GM18873 (cell line): ENCODE measurements at regions not wholly inside any gene's neighbourhood (a gene's known extent, or its start where the extent isn't known, plus 50 kb on each side); places are given as distances from the start of the nearest gene placed in this dataset.
"Not testable (repeated sequence)": the region's sequence is repeated elsewhere in the genome, so short reads cannot be mapped to it uniquely, and the experiment has no call there.

ENCODE experiments used
- ATAC-seq: cut with Tn5 transposase; IDR thresholded peaks from one replicate; pipeline ENCODE4 v1.9.1; 2021; ENCODE audit warnings: mild to moderate bottlenecking, moderate library complexity, moderate number of reproducible peaks; ENCODE audit not compliant: unreplicated experiment, low FRiP score

DNA sequence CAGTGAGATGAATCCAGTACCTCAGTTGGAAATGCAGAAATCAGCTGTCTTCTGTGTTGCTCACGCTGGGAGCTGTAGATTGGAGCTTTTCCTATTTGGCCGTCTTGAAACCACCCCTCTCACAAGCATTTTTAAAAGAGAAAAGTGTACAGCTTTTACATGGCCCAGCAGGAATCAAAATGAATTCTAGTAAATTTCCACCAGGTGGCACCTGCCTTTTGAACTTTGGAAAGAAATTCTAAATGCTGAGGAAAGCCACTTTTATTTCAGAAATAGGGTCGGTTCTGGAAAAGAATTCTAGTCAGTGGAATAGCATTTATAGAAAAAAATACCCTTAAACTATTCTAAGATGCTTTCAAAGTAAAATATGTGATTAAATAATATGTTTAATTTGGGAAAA lies 647.8 kb downstream of the CD109 start:
- no peak for ATAC-seq

DNA sequence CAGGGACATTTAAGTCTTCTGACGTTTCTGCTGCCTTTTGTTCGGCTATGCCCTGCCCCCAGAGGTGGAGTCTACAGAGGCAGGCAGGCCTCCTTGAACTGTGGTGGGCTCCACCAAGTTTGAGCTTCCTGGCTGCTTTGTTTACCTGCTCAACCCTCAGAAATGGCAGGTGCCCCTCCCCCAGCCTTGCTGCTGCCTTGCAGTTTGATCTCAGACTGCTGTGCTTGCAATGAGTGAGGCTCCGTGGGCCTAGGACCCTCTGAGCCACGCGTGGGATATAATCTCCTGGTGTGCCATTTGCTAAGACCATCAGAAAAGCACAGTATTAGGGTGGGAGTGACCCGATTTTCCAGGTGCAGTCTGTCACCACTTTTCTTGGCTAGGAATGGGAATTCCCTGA lies 647.3 kb downstream of the CD109 start:
- ATAC-seq: not testable (repeated sequence)

DNA sequence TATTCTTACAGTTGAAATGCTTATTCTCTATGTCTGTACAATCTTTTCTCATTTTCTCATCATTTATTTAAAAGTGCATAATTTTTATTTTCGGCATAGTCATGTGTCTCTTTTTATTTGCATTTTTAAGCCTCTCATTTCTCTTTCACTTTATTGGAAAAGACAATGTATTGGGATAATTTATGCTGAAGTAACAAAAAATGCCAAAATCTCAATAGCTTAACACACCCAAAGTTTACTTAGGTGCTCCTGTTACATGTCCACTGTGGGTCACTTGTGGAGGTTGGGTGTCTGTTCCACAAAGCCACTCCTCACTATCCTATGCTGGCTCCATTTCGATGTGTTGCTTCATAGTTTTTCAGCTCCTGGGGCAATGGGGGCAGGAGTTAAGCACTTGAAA lies 638.7 kb downstream of the CD109 start:
- no peak for ATAC-seq

DNA sequence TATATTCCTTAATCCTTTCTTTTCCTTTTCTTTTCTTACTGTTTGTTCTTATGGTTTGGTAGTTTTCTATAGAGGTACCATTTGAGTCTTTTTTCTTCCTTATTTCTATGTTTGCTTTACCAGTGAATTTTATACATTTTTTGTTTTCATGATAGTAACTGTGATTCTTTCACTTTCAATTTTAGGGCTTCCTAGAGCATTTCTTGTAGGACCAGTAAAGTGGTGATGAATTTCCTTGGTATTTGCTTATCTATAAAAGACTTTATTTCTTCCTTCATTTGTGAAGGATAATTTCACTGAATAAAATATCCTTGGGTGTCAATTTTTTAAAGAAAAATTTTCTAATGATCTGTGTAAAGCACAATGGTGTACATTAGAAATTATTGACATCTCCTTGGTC lies 637.4 kb downstream of the CD109 start:
- ATAC-seq: no peak

DNA sequence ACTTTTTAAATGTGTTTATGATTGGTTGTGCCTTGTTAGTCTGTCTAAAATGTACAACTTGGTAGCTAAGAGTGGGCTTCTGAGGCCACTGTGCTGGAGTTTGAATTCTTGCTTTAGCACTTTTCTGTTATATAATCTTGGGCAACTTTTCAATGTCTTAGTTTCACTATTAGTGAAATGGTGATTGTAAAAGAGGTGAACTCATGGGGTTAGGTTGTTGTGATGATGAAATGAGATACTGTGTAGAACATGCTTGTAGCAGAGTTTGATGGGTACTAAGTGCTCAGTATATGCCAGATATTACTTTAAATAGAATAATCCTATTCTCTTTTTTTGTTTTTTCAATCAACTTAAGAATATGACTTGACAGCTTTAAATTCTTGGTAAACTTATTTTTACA lies 624.7 kb downstream of the CD109 start:
- no peak for ATAC-seq

DNA sequence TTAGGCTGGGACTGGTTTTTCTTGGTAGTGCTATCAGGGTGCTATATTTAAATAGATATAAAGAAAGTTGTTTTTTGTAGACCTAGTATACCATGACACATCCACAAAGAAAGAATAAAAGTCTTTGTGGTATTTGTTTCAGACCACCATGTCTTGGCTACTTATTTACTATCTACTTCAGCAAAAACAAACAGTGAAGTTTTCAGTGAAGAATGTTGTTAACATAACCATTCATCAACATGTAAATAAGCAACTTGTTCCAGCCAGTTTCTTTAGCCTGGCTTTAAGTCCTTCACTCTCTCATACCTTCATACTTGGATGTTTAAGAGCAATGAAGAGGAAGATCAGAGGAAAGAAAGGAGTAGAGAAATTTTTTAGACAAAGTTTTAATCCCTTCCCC lies 624.1 kb downstream of the CD109 start:
- no peak for ATAC-seq

DNA sequence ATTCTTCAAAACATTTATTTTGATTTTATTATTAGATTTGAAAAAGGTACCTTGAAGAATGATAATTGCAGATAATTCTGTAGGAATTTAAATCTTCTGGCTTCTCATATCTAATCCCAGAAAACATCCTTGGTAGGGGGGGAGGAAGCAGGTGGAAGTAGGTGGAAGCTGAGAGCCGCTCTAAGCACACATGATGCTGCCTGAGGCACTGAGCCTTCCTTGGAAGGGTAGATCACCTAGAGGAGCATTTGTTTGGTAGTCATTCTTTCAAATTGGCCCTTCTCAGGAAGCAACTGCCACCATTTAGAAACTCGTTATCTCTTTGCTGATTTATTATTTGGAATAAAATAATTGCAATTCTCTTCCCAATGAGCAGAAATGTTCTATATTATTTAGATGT lies 623.3 kb downstream of the CD109 start:
- ATAC-seq: no peak

DNA sequence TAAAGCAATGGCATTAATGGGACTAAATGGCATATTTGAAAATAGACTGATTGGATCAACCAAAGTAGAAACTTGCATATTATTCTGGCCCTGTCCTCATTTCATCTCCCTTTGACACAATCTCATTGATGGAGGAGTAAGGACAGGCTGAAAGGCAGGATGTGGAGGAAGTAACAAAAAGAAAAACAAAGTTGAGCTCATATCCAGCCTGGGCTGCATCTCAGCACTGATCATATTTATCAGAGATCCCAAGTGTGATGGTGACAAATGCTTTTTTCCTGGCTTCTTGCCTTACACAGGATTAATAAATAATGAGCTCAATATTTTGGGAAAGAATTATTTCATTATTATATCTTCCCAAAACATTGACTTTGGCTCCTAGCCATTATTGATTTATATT lies 622.7 kb downstream of the CD109 start:
- ATAC-seq: no peak

DNA sequence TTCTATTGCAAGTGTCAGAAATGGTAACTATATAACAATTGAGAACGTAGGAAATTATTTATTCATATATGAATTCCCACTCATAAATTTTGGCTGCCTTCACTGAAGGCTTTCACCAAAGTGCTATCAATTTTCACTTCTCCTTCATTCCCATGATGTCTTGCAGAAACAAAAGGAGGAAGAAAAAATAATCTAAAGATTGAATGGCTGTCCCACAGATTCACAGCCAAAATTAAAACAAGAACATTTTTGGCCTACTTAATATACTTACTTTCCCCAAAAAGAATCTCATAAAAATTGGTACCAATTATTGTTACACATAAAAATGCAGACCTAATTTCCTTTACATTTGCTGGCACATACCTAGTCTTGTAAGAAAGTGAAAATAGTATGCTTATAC lies 616.1 kb downstream of the CD109 start:
- no peak for ATAC-seq

DNA sequence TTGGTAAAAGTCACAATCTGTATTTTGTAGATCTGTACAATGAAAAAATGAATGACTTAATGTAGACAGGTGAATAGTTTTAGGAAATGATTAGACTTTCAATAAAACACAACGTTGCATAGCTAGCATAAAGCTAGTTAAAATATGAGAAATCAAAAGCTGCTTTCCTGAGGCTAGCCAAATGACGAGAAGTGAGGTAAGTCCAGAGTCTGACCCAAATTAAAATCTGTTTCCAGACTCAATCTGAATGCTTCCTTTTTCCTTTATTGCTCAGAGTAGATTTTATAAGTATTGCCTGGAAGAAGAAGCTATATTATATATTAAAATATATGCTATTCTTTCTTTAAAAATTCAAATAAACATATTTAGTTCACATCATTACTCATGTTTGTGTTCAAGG lies 615.4 kb downstream of the CD109 start:
- no peak for ATAC-seq

DNA sequence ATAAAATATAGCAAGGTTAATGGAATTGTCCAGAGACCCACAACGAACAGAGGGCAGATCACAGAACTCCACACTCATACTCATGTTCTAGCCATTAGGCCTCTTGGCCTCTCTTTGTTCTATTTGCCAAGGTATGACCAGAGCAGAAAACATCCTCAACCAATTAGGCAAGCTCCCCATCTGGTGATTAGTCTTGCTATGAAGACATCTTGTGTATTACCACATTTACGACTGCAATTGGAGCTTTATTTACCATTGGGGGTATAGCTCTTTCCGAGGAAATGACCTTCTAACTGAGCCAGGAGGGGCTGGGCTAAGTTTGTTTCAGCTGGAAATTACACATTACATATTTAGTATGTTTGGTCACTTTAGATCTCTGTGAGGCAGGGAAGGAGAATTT lies 593.9 kb downstream of the CD109 start:
- ATAC-seq: no peak

DNA sequence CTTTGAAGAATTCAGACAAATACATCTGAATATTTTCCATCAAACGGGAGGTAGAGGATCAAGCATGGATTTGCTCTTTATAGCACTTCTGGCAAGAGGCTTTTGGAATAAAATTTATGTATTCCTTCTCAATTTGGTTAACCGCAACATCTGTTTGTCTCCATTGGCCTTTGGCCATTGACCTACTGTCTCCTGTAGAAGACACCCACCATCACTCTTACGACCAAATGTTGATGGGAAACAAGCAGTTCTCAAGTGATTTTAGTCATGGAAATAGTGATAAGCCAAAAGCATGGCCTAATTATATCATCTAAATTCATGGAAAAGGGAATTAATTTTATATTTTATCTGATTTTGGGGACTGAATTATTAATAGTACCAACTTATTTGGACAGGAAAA lies 591.9 kb downstream of the CD109 start:
- ATAC-seq: no peak

DNA sequence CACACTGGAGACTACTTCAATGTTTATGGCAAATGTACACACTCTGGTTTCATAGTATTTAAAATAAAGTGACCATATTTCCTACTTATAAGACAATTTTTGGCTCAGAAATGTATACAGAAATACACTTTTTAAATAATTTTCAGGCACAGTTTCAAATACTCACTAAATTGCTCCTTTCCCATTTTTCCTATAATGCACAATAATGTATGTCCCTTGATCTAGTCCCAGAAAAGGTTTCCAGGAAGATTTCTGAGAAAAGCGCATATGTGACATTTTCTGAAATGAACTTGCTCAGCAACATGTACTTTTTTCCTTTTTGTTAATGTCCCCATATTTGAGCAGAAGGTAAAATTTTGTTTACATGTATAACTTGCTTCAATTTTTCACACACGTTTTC lies 591.4 kb downstream of the CD109 start:
- no peak for ATAC-seq

DNA sequence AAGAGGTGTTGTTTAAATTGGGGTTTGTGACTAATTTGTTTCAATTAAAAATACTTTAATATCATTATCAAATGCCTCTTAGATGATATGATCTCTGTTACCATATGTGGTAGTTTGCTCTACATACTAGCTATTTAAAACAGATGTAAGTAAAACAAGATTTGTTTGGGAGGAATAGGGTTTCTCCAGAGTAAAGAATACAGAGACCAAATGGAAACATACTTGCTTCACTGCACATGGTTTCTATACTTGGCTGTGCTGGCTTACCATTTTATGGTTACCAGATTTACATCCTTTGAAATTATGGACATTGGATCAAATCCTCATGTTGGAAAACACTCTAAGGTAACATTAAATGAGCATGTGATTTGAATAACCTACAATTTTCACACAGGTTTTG lies 588.3 kb downstream of the CD109 start:
- ATAC-seq: no peak

DNA sequence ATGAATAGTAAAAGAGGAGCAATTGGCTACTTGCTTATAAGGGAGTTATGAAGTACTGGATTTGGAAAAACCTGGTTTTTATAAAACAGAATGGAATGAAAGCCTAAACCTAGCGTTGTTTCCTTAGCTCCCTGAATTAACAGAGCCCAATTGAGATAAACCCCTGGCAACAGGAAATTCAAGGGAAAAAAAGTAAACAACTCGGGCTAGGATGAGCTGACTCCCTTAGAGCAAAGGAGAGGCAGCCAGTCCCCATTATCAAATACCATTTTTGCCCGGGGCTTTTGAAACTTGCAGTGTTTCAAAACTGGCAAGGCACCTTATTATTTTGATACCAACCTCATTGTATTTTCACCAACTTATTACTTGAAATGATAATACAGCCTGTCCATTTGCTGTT lies 587.5 kb downstream of the CD109 start:
- no peak for ATAC-seq

DNA sequence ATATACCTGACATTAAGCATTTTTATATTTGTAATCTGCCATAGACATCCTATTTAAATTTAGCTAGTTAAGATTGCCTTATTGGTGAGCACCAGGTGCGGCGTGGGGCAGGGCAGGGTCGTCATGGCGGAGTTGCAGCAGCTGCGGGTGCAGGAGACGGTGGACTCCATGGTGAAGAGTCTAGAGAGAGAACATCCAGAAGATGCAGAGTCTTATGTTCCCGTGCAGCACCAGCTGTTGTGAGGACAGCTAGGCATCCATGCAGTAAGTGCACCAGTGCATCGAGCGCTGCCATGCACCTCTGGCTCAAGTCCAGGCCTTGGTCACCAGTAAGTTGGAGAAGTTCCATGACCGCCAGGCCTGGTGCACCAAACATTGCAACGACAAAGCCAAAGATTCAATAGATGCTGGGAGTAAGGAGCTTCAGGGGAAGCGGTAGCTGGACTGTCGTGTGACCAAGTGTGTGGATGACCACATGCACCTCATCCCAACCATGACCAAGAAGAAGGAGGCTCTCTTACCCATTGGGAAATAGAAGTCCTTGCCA lies 586.2 kb downstream of the CD109 start:
- ATAC-seq: no peak

DNA sequence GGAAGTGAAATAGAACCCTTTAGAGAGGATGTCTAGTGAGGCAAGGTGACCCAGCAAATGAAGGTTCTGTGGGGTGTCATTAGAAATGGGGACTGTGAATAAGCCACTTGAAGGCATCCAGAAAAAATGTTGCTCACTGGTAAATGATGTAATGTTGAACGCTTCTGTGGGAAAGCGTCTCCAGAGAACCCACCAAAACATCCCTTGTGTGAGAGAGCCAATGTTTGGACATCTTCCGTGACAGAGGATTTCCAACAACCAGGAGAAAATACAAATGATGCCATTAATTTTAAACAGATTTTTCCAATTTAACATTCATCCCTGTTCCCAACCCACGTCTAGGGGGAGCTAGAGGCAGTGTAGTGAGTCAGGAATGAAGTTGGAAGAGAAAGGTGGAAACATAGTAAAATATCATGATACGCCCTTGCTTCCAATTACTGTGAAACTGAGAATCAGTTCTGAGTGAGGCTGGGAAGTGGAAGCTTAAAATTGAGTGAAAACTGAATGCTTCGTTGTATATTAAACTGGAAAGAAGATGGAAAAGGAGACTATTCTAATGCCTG lies 584.2 kb downstream of the CD109 start:
- no peak for ATAC-seq

DNA sequence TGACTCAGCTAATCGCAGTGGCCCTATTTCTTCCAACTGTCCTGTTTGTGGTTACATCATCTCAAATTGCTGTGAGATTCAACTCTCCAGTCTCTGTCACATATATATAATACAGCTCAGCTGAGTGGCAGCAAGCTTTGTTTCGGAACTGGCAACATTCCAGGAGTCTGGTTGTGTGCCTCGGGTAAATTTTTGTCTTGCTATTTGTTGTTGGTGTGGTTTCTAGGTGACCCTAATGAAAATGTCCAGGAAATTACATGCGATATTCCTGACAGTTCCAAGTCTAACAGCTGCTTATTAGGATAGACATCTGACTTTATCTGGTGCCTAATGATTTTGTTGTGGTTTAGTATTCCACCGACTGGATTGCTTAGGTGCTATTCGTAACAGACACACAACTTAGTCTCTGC lies 581.8 kb downstream of the CD109 start:
- ATAC-seq: no peak

DNA sequence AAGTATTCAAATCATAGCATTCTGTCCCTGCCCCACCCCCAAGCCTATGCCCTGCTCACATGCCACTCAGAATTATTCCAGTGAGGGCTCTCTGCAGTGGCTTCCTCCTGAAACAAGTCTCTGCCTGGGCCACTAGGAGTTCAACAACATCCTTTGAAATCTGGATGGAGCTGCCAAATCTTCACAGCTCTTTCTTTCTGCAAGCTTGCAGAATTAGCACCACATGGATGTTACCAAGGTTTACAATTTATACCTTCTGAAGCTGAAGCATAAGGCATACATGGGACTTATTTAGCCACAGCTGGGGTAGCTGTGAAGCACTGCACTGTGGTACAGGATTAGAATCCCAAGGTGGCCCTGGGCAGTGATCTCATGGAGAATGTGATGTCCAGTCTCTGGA lies 577.5 kb downstream of the CD109 start:
- no peak for ATAC-seq

DNA sequence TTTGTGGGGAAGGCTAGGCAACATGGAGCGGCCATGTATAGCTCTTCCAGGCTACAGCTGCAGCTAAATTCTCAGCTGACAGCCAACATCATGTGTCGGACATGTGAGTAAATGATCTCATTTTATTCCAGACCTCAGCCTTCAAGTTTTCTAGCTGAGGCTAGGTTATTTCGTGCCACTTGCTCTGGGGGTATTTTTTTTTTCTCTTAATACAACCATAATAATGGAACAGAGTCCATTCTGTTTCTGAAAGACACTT lies 573.5 kb downstream of the CD109 start:
- no peak for ATAC-seq

DNA sequence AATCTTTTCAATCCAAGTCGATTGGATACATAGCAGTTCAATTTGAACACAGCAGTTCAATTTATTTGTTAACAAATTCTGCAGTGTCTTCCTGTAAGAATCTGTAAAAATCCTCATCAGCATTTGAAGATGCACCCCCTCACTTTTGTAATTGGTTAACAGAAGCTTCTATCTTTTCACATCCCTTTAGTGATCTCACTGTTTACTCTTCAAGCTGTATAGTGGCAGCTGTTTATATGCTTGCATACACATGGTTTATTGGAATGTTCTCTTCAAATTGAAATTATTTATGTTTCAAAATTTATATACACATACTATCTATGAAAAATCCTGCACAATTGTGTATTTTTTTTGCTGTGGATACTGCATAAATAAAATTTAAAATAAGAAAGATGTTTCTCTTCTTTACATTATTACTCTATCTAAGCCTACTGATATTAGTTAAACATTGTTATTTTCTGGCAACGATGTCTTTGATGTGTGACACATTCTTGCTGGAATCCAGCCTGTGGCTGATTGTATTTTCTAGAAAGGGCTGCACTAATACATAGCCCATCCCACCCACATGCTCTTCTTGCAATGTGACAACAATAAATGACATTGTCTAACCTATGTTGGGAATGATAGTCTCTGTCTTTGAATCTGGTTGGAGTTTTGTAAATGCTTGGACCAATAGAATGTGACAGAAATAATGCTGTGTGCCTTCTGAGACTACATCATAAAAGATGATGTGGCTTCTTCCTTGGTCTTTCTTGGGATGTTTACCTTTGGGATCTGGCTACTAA lies 573.0 kb downstream of the CD109 start:
- no peak for ATAC-seq

DNA sequence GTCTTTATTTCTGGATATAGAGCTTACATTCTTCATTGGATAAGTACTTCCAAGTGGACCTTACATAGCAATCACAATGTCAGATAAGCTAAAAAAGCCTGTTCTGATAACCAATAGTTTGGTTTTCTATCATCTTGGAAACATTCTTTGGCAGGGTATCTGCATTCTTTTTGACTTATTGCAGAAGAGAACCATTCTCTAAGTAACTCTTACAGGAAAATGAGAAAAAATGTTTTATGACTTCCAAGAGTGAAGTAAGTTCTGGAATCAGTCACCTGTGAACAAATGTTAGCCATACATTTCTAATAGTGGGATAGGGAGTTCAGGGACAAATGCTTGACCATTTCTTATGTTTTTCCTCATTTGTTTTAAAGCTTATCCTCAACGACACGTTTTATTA lies 564.0 kb downstream of the CD109 start:
- no peak for ATAC-seq

DNA sequence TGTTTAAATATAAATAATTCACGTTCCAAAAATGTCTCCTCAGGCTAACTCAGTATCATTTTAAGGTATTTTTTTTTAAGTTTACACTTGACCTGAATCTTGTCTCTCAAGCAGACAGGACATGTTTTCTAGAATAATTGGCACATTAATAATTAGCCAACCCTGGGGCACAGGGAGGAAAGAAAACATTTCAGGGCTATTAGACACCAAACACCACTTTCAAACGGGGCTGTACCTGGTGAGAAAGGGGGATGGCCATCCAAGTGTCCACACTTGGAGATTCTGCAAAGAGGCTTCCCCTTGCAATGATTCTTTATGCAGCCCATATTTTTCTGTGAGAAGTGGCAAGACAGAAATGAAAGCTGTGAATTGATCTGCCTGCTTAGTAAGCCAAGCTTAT lies 560.8 kb downstream of the CD109 start:
- ATAC-seq: no peak
